MM.1S (cell line): ENCODE measurements at regions not wholly inside any gene's neighbourhood (a gene's known extent, or its start where the extent isn't known, plus 50 kb on each side); places are given as distances from the start of the nearest gene placed in this dataset.

Source experiments
- DNase-seq: peaks from one replicate; pipeline ENCODE4 v3.0.0-alpha.2; 2015
- H2AFZ ChIP-seq: fragments of 300-600 bp; sonication (generic); 2 replicates; pipeline ENCODE4 v1.6.0; 2016; ENCODE audit warnings: antibody characterized with exemption, low read length
- H3F3A ChIP-seq: fragments of 300-600 bp; sonication (generic); 2 replicates; pipeline ENCODE4 v1.6.1; 2016; ENCODE audit warnings: mild to moderate bottlenecking, antibody characterized with exemption, low read length, moderate library complexity, mixed read lengths; ENCODE audit not compliant: insufficient read depth
- H3K27ac ChIP-seq: fragments of 300-600 bp; sonication (generic); 2 replicates; pipeline ENCODE4 v1.5.1; 2016; ENCODE audit warnings: mild to moderate bottlenecking, low read length
- H3K27me3 ChIP-seq: fragments of 300-600 bp; sonication (generic); replicated peaks from 2 replicates; pipeline ENCODE4 v1.6.0; 2016; ENCODE audit warnings: low read length; ENCODE audit not compliant: insufficient read depth
- H3K36me3 ChIP-seq: fragments of 300-600 bp; sonication (generic); replicated peaks from 2 replicates; pipeline ENCODE4 v1.6.1; 2016; ENCODE audit warnings: mild to moderate bottlenecking, low read length, mixed read lengths; ENCODE audit not compliant: insufficient read depth
- H3K4me1 ChIP-seq: fragments of 300-600 bp; sonication (generic); 2 replicates; pipeline ENCODE4 v1.6.1; 2016; ENCODE audit warnings: low read length, mixed read lengths
- H3K4me2 ChIP-seq: fragments of 300-600 bp; sonication (generic); 2 replicates; pipeline ENCODE4 v1.6.0; 2016; ENCODE audit warnings: low read depth, low read length
- H3K4me3 ChIP-seq: fragments of 300-600 bp; sonication (generic); 2 replicates; pipeline ENCODE4 v1.5.1; 2016; ENCODE audit warnings: low read length, mixed read lengths
- H3K79me2 ChIP-seq: fragments of 300-600 bp; sonication (generic); 2 replicates; pipeline ENCODE4 v1.6.1; 2016; ENCODE audit warnings: mixed run types, low read length, mixed read lengths
- H3K9ac ChIP-seq: fragments of 300-600 bp; sonication (generic); 2 replicates; pipeline ENCODE4 v1.6.1; 2016; ENCODE audit warnings: low read length, mixed read lengths
- H3K9me2 ChIP-seq: fragments of 300-600 bp; sonication (generic); replicated peaks from 2 replicates; pipeline ENCODE4 v1.6.1; 2016; ENCODE audit warnings: mild to moderate bottlenecking, low read length, mixed read lengths; ENCODE audit not compliant: insufficient read depth
- H3K9me3 ChIP-seq: fragments of 300-600 bp; sonication (generic); replicated peaks from 2 replicates; pipeline ENCODE4 v1.6.1; 2016; ENCODE audit warnings: mild to moderate bottlenecking, low read length, mixed read lengths; ENCODE audit not compliant: insufficient read depth
- H4K20me1 ChIP-seq: fragments of 300-600 bp; sonication (generic); 2 replicates; pipeline ENCODE4 v1.6.1; 2016; ENCODE audit warnings: mild to moderate bottlenecking, low read length, moderate library complexity, mixed read lengths; ENCODE audit not compliant: insufficient read depth
- EZH2 ChIP-seq: fragments of 300-600 bp; sonication (generic); optimal IDR thresholded peaks from 2 replicates; pipeline ENCODE3; 2017; ENCODE audit warnings: low read depth, mild to moderate bottlenecking, antibody characterized with exemption, low read length, mixed read lengths
- EZH2phosphoT487 ChIP-seq: fragments of 300-600 bp; sonication (generic); IDR thresholded peaks from 2 replicates; pipeline ENCODE4 v1.6.1; 2018; ENCODE audit warnings: antibody characterized with exemption, low read length
- TF ChIP-seq, protein P1 (sequence below): fragments of 300-600 bp; sonication (generic); IDR thresholded peaks from 2 replicates; pipeline ENCODE4 v1.5.1; 2016; ENCODE audit warnings: antibody characterized with exemption, low read length, mixed read lengths

DNA sequence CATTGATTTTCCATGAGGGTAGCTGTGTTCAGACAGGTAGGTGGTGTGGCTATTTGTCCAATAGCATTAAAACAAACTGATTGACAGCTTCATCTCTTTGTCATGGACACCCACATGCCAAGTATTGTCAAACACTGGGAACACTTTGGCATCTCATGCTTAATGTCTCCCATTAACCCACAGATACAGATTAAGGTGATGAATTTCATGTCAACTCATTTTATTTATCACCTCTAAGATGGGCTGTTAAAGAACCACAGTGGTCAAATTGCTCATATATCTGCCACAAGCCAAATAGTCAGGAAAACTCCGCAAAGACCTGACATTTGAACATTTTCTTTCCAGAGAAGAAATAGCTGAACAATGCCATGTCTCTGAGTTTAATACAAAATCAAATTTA lies 139.1 kb upstream of the SPTLC3 start:
- no peaks in the 10 kb centered on the region for H3K79me2 ChIP-seq
- no peak overlapping the region for H3K27ac ChIP-seq
- no peaks in the 10 kb centered on the region for H3K9me3 ChIP-seq
- no peaks in the 10 kb centered on the region for H3K4me1 ChIP-seq
- TF ChIP-seq EZH2phosphoT487 (no peak), EZH2 (no peak)
- TF ChIP-seq, protein P1, sequence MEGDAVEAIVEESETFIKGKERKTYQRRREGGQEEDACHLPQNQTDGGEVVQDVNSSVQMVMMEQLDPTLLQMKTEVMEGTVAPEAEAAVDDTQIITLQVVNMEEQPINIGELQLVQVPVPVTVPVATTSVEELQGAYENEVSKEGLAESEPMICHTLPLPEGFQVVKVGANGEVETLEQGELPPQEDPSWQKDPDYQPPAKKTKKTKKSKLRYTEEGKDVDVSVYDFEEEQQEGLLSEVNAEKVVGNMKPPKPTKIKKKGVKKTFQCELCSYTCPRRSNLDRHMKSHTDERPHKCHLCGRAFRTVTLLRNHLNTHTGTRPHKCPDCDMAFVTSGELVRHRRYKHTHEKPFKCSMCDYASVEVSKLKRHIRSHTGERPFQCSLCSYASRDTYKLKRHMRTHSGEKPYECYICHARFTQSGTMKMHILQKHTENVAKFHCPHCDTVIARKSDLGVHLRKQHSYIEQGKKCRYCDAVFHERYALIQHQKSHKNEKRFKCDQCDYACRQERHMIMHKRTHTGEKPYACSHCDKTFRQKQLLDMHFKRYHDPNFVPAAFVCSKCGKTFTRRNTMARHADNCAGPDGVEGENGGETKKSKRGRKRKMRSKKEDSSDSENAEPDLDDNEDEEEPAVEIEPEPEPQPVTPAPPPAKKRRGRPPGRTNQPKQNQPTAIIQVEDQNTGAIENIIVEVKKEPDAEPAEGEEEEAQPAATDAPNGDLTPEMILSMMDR = no peak
- H4K20me1 ChIP-seq = no peaks in the 10 kb centered on the region
- no peaks in the 10 kb centered on the region for H3K36me3 ChIP-seq
- H3K27me3 ChIP-seq = no peaks in the 10 kb centered on the region
- H3K9ac ChIP-seq = no peak overlapping the region
- H3K4me2 ChIP-seq = no peak overlapping the region
- no peak for DNase-seq
- H3K9me2 ChIP-seq = no peaks in the 10 kb centered on the region
- H3K4me3 ChIP-seq = no peak overlapping the region
- H3F3A ChIP-seq = no peaks in the 10 kb centered on the region
- H2AFZ ChIP-seq = no peak overlapping the region

DNA sequence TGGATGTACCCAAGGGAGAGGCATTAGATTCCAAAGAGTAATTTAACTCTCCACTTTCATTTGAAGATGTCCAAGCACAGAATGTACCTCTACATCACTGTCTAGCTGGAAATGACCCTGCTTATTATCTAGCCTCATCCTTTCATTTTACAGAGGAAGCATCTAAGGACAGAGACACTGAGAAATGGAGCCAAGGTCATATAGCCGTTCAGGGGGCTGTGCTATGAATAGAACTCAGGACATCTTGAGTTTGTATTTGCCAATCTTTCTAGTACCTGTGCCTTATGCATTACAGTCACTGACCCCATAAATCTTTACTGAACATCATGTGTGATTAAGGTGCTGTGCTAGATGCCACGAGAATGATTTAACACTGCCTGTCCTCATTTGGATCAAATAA lies 138.2 kb upstream of the SPTLC3 start:
- Histone ChIP-seq H4K20me1 (no peaks in the 10 kb centered on the region), H3K79me2 (no peaks in the 10 kb centered on the region), H3K9me2 (no peaks in the 10 kb centered on the region), H3K4me2 (no peak overlapping the region), H3K36me3 (no peaks in the 10 kb centered on the region), H3K27me3 (no peaks in the 10 kb centered on the region), H3K4me1 (no peaks in the 10 kb centered on the region), H3K9ac (no peak overlapping the region), H3K4me3 (no peak overlapping the region), H3K9me3 (no peaks in the 10 kb centered on the region), H3K27ac (no peak overlapping the region), H2AFZ (no peak overlapping the region), H3F3A (no peaks in the 10 kb centered on the region)
- TF ChIP-seq EZH2phosphoT487 = no peak
- TF ChIP-seq, protein P1 = no peak
- TF ChIP-seq EZH2 = no peak
- DNase-seq = no peak

DNA sequence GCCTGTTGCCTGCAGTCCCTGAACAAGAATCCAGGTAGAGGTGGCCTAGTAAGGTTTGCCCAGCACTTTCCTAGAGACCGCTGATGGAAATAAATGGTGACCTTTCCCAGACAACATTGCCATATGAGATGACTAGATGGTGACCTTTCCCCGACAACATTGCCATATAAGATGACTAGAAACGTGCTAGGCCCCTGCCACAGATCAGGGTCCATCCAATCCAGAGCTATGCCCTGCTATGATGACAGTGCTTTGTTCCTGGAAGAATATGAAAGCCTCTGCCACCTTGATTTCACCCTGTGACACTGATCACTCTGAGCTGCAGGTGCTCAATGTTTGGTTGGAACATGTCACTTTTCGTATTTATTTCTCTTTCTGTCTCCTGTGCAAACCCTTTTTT lies 133.8 kb upstream of the SPTLC3 start:
- Histone ChIP-seq H3F3A (no peaks in the 10 kb centered on the region), H3K27ac (no peak overlapping the region), H3K4me2 (no peak overlapping the region)

More for the DNA sequence above, 133.8 kb upstream of the SPTLC3 start:
- TF ChIP-seq, protein P1 = no peak
- TF ChIP-seq EZH2 (no peak), EZH2phosphoT487 (no peak)
- Histone ChIP-seq H3K4me3 (no peak overlapping the region), H2AFZ (no peak overlapping the region), H3K9me3 (no peaks in the 10 kb centered on the region), H3K27me3 (no peaks in the 10 kb centered on the region), H3K9ac (no peak overlapping the region), H3K4me1 (no peaks in the 10 kb centered on the region), H3K79me2 (no peaks in the 10 kb centered on the region), H3K36me3 (no peaks in the 10 kb centered on the region), H3K9me2 (no peaks in the 10 kb centered on the region), H4K20me1 (no peaks in the 10 kb centered on the region)
- DNase-seq = no peak
